ENCODE measurements at regions not wholly inside any gene's neighbourhood (a gene's known extent, or its start where the extent isn't known, plus 50 kb on each side); places are given as distances from the start of the nearest gene placed in this dataset.

- TF ChIP-seq CTCF (IDR thresholded peaks at IDR 0.05; ENCODE audit: low read length) (no peak), EZH2 (IDR thresholded peaks at IDR 0.05; ENCODE audit: borderline replicate concordance, low read length) (no peak)
These were observed 616.3 kb upstream of the TMEM132C start for GRCh38 chr12:127650626-127651025.
